IPS-18a (cell line): ENCODE measurements at regions not wholly inside any gene's neighbourhood (a gene's known extent, or its start where the extent isn't known, plus 50 kb on each side); places are given as distances from the start of the nearest gene placed in this dataset.
"Not testable (repeated sequence)": the region's sequence is repeated elsewhere in the genome, so short reads cannot be mapped to it uniquely, and the experiment has no call there.

Experiments used
- H3K27ac ChIP-seq: one replicate; pipeline ENCODE4 v1.5.1; 2013; ENCODE audit warnings: low read length
- H3K27me3 ChIP-seq: one replicate; pipeline ENCODE4 v1.6.1; 2013; ENCODE audit warnings: mild to moderate bottlenecking, low read length; ENCODE audit not compliant: control insufficient read depth, insufficient read depth
- H3K36me3 ChIP-seq: one replicate; pipeline ENCODE4 v1.6.1; 2013; ENCODE audit warnings: low read depth, low read length; ENCODE audit not compliant: control insufficient read depth
- H3K4me1 ChIP-seq: one replicate; pipeline ENCODE4 v1.6.1; 2013; ENCODE audit warnings: low read depth, low read length; ENCODE audit not compliant: control insufficient read depth
- H3K4me3 ChIP-seq: one replicate; pipeline ENCODE4 v1.5.1; 2013; ENCODE audit warnings: low read length
- H3K9ac ChIP-seq: one replicate; pipeline ENCODE4 v1.6.1; 2013; ENCODE audit warnings: mild to moderate bottlenecking, low read length, moderate library complexity
- H3K9me3 ChIP-seq: one replicate; pipeline ENCODE4 v1.6.1; 2013; ENCODE audit warnings: low read depth, low read length; ENCODE audit not compliant: control insufficient read depth

GRCh38 chr5:88657906-88658775 lies 224.8 kb downstream of the MEF2C start:
- Histone ChIP-seq H3K36me3 (no peaks in the 10 kb centered on the region), H3K9ac (no peak overlapping the region), H3K4me1 (peaks cover 33% of the 10 kb centered on the region), H3K9me3 (no peaks in the 10 kb centered on the region), H3K27me3 (peaks cover 59% of the 10 kb centered on the region), H3K4me3 (no peak overlapping the region), H3K27ac (no peak overlapping the region)

- Histone ChIP-seq H3K9ac (no peak overlapping the region), H3K9me3 (no peaks in the 10 kb centered on the region), H3K36me3 (no peaks in the 10 kb centered on the region), H3K27ac (no peak overlapping the region), H3K4me1 (peaks cover 25% of the 10 kb centered on the region), H3K4me3 (no peak overlapping the region), H3K27me3 (peaks cover 49% of the 10 kb centered on the region)
Measured at GRCh38 chr5:88657136-88657535, 225.8 kb downstream of the MEF2C start.

DNA sequence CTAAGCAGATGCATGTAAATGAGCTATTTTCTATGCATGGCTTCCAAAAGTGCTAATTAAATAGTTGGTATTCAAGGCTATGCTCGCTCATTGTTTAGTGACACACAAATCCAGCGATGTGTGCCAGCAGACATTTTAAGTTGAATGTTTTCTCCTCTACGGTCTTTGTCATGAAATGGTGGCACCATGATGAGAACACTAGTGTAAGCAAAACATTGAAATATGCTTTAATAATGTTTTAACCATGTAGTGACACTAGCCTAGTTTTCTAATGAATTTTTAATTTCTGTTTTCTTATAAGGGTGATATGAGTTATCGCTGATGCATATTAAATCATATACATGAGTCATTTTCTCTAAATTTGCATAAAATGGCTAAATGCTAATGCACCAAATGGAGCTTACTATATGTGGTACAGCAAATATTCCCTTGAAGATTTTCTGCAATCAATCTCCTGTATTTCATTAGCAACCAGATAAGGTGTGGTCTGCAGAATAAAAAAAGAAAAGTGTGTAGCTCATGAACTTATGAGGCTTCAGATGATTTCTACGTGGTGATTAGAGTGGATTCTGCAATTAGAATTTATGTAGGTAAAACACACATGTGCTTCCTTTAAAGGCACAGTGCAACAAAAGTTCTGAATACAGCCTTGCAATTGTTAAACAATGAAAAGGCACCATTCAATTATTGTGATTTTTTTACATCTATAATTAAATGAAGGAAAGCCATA lies 226.6 kb downstream of the MEF2C start:
- Histone ChIP-seq H3K36me3 (no peaks in the 10 kb centered on the region), H3K27me3 (peaks cover 41% of the 10 kb centered on the region), H3K27ac (no peak overlapping the region), H3K4me1 (peaks cover 19% of the 10 kb centered on the region), H3K9me3 (no peaks in the 10 kb centered on the region), H3K4me3 (no peak overlapping the region), H3K9ac (no peak overlapping the region)

- H3K4me1 ChIP-seq, result no peaks in the 10 kb centered on the region
- no peak overlapping the region for H3K9ac ChIP-seq
- no peaks in the 10 kb centered on the region for H3K36me3 ChIP-seq
- H3K9me3 ChIP-seq, result no peaks in the 10 kb centered on the region
- H3K4me3 ChIP-seq, result no peak overlapping the region
- H3K27ac ChIP-seq, result no peak overlapping the region
- peaks cover 15% of the 10 kb centered on the region for H3K27me3 ChIP-seq
Measured at GRCh38 chr5:88653471-88653870, 229.5 kb downstream of the MEF2C start.

GRCh38 chr5:88647901-88648300 lies 235.1 kb downstream of the MEF2C start:
- no peaks in the 10 kb centered on the region for H3K9me3 ChIP-seq
- no peak overlapping the region for H3K9ac ChIP-seq
- H3K27me3 ChIP-seq, result no peaks in the 10 kb centered on the region
- no peak overlapping the region for H3K4me3 ChIP-seq
- no peak overlapping the region for H3K27ac ChIP-seq
- no peaks in the 10 kb centered on the region for H3K4me1 ChIP-seq
- H3K36me3 ChIP-seq, result no peaks in the 10 kb centered on the region

DNA sequence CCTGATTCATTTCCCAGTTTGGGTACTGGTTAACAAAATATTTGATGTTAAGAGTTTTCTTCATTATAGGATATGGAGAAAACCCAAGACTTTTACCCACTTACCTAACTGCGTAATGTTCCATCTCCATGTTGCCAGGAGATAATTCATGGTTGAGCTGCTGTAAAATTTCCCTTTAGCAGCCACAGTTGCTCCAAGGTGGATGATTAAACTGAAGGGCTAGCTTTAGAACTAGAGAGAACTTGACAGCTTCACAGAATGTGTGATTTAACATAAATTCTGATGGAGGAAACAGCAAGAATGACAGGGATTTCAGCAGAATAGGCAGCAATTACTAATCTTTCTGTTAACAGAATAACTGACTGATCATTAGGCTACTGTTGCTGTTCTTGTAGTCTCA lies 236.1 kb downstream of the MEF2C start:
- H3K4me1 ChIP-seq, result no peaks in the 10 kb centered on the region
- H3K9me3 ChIP-seq, result no peaks in the 10 kb centered on the region
- H3K36me3 ChIP-seq, result no peaks in the 10 kb centered on the region
- no peak overlapping the region for H3K9ac ChIP-seq
- no peak overlapping the region for H3K4me3 ChIP-seq
- no peaks in the 10 kb centered on the region for H3K27me3 ChIP-seq
- no peak overlapping the region for H3K27ac ChIP-seq

DNA sequence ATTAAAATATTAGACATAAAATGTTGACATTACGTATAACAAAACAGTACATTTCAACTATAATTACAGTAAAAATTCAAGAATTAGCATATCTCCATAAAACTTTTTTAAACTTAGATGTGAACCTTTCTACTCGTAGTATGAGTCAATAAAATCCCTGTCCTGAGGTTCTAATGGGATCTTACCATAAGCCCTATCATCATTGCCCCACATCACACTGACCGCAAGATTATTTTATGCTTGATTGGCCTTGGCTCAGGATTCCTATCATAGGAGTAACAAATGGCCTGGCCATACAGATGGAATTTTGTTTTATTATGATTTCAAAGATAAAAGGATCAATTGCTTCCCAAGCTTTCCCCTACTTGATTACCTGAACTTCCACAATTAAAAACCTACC lies 238.3 kb downstream of the MEF2C start:
- no peaks in the 10 kb centered on the region for H3K9me3 ChIP-seq
- H3K36me3 ChIP-seq, result no peaks in the 10 kb centered on the region
- no peaks in the 10 kb centered on the region for H3K4me1 ChIP-seq
- H3K27me3 ChIP-seq, result no peaks in the 10 kb centered on the region
- H3K4me3 ChIP-seq, result no peak overlapping the region
- H3K9ac ChIP-seq, result no peak overlapping the region
- H3K27ac ChIP-seq, result no peak overlapping the region

DNA sequence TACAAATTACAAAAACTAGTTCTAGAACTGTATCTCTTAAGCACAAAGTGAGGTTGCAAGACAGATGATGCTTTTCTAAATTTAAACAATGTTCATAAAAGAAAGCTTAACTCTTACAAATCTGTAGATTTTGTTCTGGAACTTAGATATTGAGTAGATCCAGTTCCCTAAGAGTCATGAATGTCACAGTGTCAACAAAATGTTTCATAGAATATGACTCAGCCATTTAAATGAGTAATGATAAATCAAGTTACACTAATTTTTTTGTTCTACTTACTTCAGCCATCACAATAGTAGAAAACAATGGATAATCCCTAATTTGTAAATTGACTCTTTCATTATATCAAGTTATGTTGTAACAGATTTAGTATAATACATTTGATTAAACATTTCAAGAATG lies 239.7 kb downstream of the MEF2C start:
- Histone ChIP-seq H3K4me3 (no peak overlapping the region), H3K9ac (no peak overlapping the region), H3K27me3 (no peaks in the 10 kb centered on the region), H3K36me3 (no peaks in the 10 kb centered on the region), H3K27ac (no peak overlapping the region), H3K4me1 (no peaks in the 10 kb centered on the region), H3K9me3 (no peaks in the 10 kb centered on the region)

GRCh38 chr5:88634014-88634413 lies 249.0 kb downstream of the MEF2C start:
- Histone ChIP-seq H3K27ac (no peak overlapping the region), H3K9ac (no peak overlapping the region), H3K4me1 (no peaks in the 10 kb centered on the region), H3K9me3 (no peaks in the 10 kb centered on the region), H3K27me3 (no peaks in the 10 kb centered on the region), H3K36me3 (no peaks in the 10 kb centered on the region), H3K4me3 (no peak overlapping the region)

- H3K36me3 ChIP-seq, H3K9ac ChIP-seq, H3K4me3 ChIP-seq, H3K27ac ChIP-seq, H3K4me1 ChIP-seq, H3K9me3 ChIP-seq, H3K27me3 ChIP-seq: not testable (repeated sequence)
Measured at GRCh38 chr5:88622890-88623289, 260.1 kb downstream of the MEF2C start.

GRCh38 chr5:88615767-88616166 lies 267.2 kb downstream of the MEF2C start:
- not testable (repeated sequence) for H3K27me3 ChIP-seq, H3K27ac ChIP-seq, H3K36me3 ChIP-seq, H3K4me1 ChIP-seq, H3K4me3 ChIP-seq, H3K9ac ChIP-seq, H3K9me3 ChIP-seq

DNA sequence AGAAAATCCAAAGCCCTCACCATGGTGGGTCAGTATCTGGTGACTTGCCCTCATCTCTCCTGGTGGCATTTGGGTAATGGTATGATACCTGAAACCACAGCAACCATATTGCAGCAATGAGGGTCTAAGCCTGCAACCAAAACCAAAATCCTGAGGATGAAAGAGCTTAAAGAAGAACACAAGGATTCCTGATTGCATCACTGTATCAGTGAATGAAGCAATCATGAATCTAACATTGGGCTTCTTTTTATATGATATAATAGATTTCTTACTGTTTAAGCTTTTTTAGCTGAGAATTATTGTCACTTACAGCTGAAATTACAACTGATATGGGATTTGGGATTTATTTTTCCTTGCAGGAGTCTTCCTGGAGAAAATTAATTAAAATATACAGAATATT lies 269.9 kb downstream of the MEF2C start:
- Histone ChIP-seq H3K4me1 (no peaks in the 10 kb centered on the region), H3K27me3 (no peaks in the 10 kb centered on the region), H3K9ac (no peak overlapping the region), H3K4me3 (no peak overlapping the region), H3K36me3 (no peaks in the 10 kb centered on the region), H3K9me3 (no peaks in the 10 kb centered on the region), H3K27ac (no peak overlapping the region)
